Skeletal muscle cell (primary cell): ENCODE measurements at regions not wholly inside any gene's neighbourhood (a gene's known extent, or its start where the extent isn't known, plus 50 kb on each side); places are given as distances from the start of the nearest gene placed in this dataset.
"Not testable (repeated sequence)": the region's sequence is repeated elsewhere in the genome, so short reads cannot be mapped to it uniquely, and the experiment has no call there.

Experiments
- DNase-seq: peaks from one replicate; pipeline ENCODE4 v3.0.0-alpha.2; 2010; ENCODE audit warnings: low read depth
- H3K4me3 ChIP-seq: 2 replicates; pipeline ENCODE4 v1.5.1; 2011; ENCODE audit warnings: low read depth, mild to moderate bottlenecking, control low read depth, low read length, moderate library complexity

- H3K4me3 ChIP-seq = no peak overlapping the region
- DNase-seq = no peak
These were observed 770.3 kb upstream of the SLITRK5 start for GRCh38 chr13:86900906-86901305.

- DNase-seq = no peak
- H3K4me3 ChIP-seq = no peak overlapping the region
These were observed 764.9 kb upstream of the SLITRK5 start for GRCh38 chr13:86906127-86906874.

- no peak for DNase-seq
These were observed 764.0 kb upstream of the SLITRK5 start for GRCh38 chr13:86907156-86907555.

GRCh38 chr13:86909318-86909717 lies 761.9 kb upstream of the SLITRK5 start:
- no peak overlapping the region for H3K4me3 ChIP-seq
- no peak for DNase-seq

More at GRCh38 chr13:86907156-86907555, 764.0 kb upstream of the SLITRK5 start:
- no peak overlapping the region for H3K4me3 ChIP-seq

GRCh38 chr13:86914757-86915156 lies 756.4 kb upstream of the SLITRK5 start:
- no peak overlapping the region for H3K4me3 ChIP-seq
- no peak for DNase-seq

GRCh38 chr13:86917438-86917837 lies 753.7 kb upstream of the SLITRK5 start:
- not testable (repeated sequence) for DNase-seq, H3K4me3 ChIP-seq

- DNase-seq = no peak
- H3K4me3 ChIP-seq = no peak overlapping the region
These were observed 752.5 kb upstream of the SLITRK5 start for GRCh38 chr13:86918682-86919081.

GRCh38 chr13:86920961-86921360 lies 750.2 kb upstream of the SLITRK5 start:
- H3K4me3 ChIP-seq = no peak overlapping the region
- DNase-seq = no peak

- H3K4me3 ChIP-seq = no peak overlapping the region
- peak; percentile 10 for DNase-seq
These were observed 748.2 kb upstream of the SLITRK5 start for GRCh38 chr13:86922936-86923335.

- not testable (repeated sequence) for DNase-seq, H3K4me3 ChIP-seq
These were observed 744.3 kb upstream of the SLITRK5 start for GRCh38 chr13:86926916-86927315.

- no peak overlapping the region for H3K4me3 ChIP-seq
- no peak for DNase-seq
These were observed 738.3 kb upstream of the SLITRK5 start for GRCh38 chr13:86932776-86933334.

GRCh38 chr13:86933676-86934075 lies 737.5 kb upstream of the SLITRK5 start:
- H3K4me3 ChIP-seq = no peak overlapping the region
- DNase-seq = no peak

- no peak overlapping the region for H3K4me3 ChIP-seq
- no peak for DNase-seq
These were observed 733.9 kb upstream of the SLITRK5 start for GRCh38 chr13:86937316-86937715.

- no peak for DNase-seq
These were observed 725.6 kb upstream of the SLITRK5 start for GRCh38 chr13:86945584-86945983.

GRCh38 chr13:86946734-86947133 lies 724.4 kb upstream of the SLITRK5 start:
- DNase-seq = no peak
- H3K4me3 ChIP-seq = no peak overlapping the region

More at GRCh38 chr13:86945584-86945983, 725.6 kb upstream of the SLITRK5 start:
- no peak overlapping the region for H3K4me3 ChIP-seq

GRCh38 chr13:86954341-86954740 lies 716.8 kb upstream of the SLITRK5 start:
- no peak overlapping the region for H3K4me3 ChIP-seq
- DNase-seq = no peak

GRCh38 chr13:86960876-86961275 lies 710.3 kb upstream of the SLITRK5 start:
- H3K4me3 ChIP-seq = no peak overlapping the region
- DNase-seq = no peak

GRCh38 chr13:86974251-86974994 lies 696.7 kb upstream of the SLITRK5 start:
- no peak for DNase-seq
- H3K4me3 ChIP-seq = no peak overlapping the region

- no peak for DNase-seq
- no peak overlapping the region for H3K4me3 ChIP-seq
These were observed 696.2 kb upstream of the SLITRK5 start for GRCh38 chr13:86974995-86975328.

- H3K4me3 ChIP-seq = no peak overlapping the region
- no peak for DNase-seq
These were observed 694.4 kb upstream of the SLITRK5 start for GRCh38 chr13:86976521-86977324.
